ENCODE measurements at regions not wholly inside any gene's neighbourhood (a gene's known extent, or its start where the extent isn't known, plus 50 kb on each side); places are given as distances from the start of the nearest gene placed in this dataset.

GRCh38 chr2:234733795-234734600 is 217.8 kb upstream of the SH3BP4 start:
- TF ChIP-seq POLR2AphosphoS5 (IDR thresholded peaks at IDR 0.05) (no peak), POLR2A (IDR thresholded peaks at IDR 0.05; ENCODE audit: low read depth) (no peak)

All from esophagus muscularis mucosa (tissue), 2 donors.